SK-N-SH treated with all-trans-retinoic acid at 6 μM for 48 hours (cell line): ENCODE measurements at regions not wholly inside any gene's neighbourhood (a gene's known extent, or its start where the extent isn't known, plus 50 kb on each side); places are given as distances from the start of the nearest gene placed in this dataset.

Experiments
- ATAC-seq: fragments of 200-7000 bp; cut with Tn5 transposase; 3 replicates; pipeline ENCODE4 v1.9.1; 2020; ENCODE audit warnings: mild to moderate bottlenecking, moderate library complexity
- ARNTL ChIP-seq: fragments of 450-650 bp; formaldehyde crosslinking; IDR thresholded peaks from 2 replicates; pipeline ENCODE4 v1.5.0; 2020; ENCODE audit warnings: low read depth, mild to moderate bottlenecking, moderate library complexity, borderline replicate concordance
- BACH2 ChIP-seq: fragments of 250-450 bp; sonication (Bioruptor Pico); IDR thresholded peaks from 2 replicates; pipeline ENCODE4 v1.9.0; 2021; ENCODE audit warnings: mild to moderate bottlenecking, borderline replicate concordance
- CSDC2 ChIP-seq: fragments of 250-450 bp; sonication (Bioruptor Pico); IDR thresholded peaks from 2 replicates; pipeline ENCODE4 v1.5.0; 2020; ENCODE audit warnings: mild to moderate bottlenecking, moderate library complexity
- ESRRG ChIP-seq: fragments of 250-450 bp; sonication (Bioruptor Pico); IDR thresholded peaks from 2 replicates; pipeline ENCODE4 v1.6.1; 2021; ENCODE audit warnings: mild to moderate bottlenecking
- ISL1 ChIP-seq: fragments of 250-450 bp; sonication (Bioruptor Pico); IDR thresholded peaks from 2 replicates; pipeline ENCODE4 v2.1.2; 2022; ENCODE audit warnings: mild to moderate bottlenecking, moderate library complexity
- OSR1 ChIP-seq: fragments of 250-450 bp; sonication (Bioruptor Pico); IDR thresholded peaks from 2 replicates; pipeline ENCODE4 v1.8.0; 2022; ENCODE audit warnings: moderate library complexity, mild to moderate bottlenecking, inconsistent platforms
- POU6F1 ChIP-seq: fragments of 250-450 bp; sonication (Bioruptor Pico); IDR thresholded peaks from 2 replicates; pipeline ENCODE4 v1.8.0; 2021; ENCODE audit warnings: low read depth, mild to moderate bottlenecking, moderate library complexity, borderline replicate concordance
- PPARA ChIP-seq: fragments of 250-450 bp; sonication (Bioruptor Pico); IDR thresholded peaks from 2 replicates; pipeline ENCODE4 v1.5.0; 2020; ENCODE audit warnings: mild to moderate bottlenecking, borderline replicate concordance
- RARB ChIP-seq: fragments of 250-450 bp; sonication (Bioruptor Pico); IDR thresholded peaks from 2 replicates; pipeline ENCODE4 v1.8.0; 2021; ENCODE audit warnings: mild to moderate bottlenecking, moderate library complexity
- SNAI2 ChIP-seq: fragments of 250-450 bp; sonication (Bioruptor Pico); IDR thresholded peaks from 2 replicates; pipeline ENCODE4 v1.5.0; 2020; ENCODE audit warnings: mild to moderate bottlenecking, moderate library complexity
- TCF4 ChIP-seq: fragments of 250-450 bp; sonication (Bioruptor Pico); IDR thresholded peaks from 2 replicates; pipeline ENCODE4 v1.8.0; 2021; ENCODE audit warnings: mild to moderate bottlenecking, moderate library complexity, borderline replicate concordance
- ZC3H10 ChIP-seq: fragments of 250-450 bp; sonication (Bioruptor Pico); IDR thresholded peaks from 2 replicates; pipeline ENCODE4 v1.5.1; 2021; ENCODE audit warnings: mild to moderate bottlenecking, moderate library complexity
- ZFP3 ChIP-seq: fragments of 250-450 bp; sonication (Bioruptor Pico); IDR thresholded peaks from 2 replicates; pipeline ENCODE4 v1.5.0; 2020; ENCODE audit warnings: mild to moderate bottlenecking, moderate library complexity
- ZFP30 ChIP-seq: fragments of 450-650 bp; formaldehyde crosslinking; IDR thresholded peaks from 2 replicates; pipeline ENCODE4 v1.5.0; 2022; ENCODE audit warnings: mild to moderate bottlenecking, moderate library complexity
- ZNF565 ChIP-seq: fragments of 450-650 bp; formaldehyde crosslinking; conservative IDR thresholded peaks from 2 replicates; pipeline ENCODE4 v1.5.0; 2020; ENCODE audit warnings: low read depth, mild to moderate bottlenecking, moderate library complexity
- ZNF70 ChIP-seq: fragments of 450-650 bp; formaldehyde crosslinking; IDR thresholded peaks from 2 replicates; pipeline ENCODE4 v1.5.0; 2020; ENCODE audit warnings: mild to moderate bottlenecking, moderate library complexity
- TF ChIP-seq, protein P1 (sequence below): fragments of 250-450 bp; sonication (Bioruptor Pico); IDR thresholded peaks from 2 replicates; pipeline ENCODE4 v1.8.0; 2020; ENCODE audit warnings: mild to moderate bottlenecking, moderate library complexity, borderline replicate concordance
- TF ChIP-seq, protein P2 (sequence below): fragments of 250-450 bp; sonication (Bioruptor Pico); IDR thresholded peaks from 2 replicates; pipeline ENCODE4 v1.5.0; 2020; ENCODE audit warnings: mild to moderate bottlenecking, moderate library complexity
- TF ChIP-seq, protein P3 (sequence below): fragments of 250-450 bp; sonication (Bioruptor Pico); IDR thresholded peaks from 2 replicates; pipeline ENCODE4 v1.5.1; 2020; ENCODE audit warnings: low read depth, mild to moderate bottlenecking, moderate library complexity

GRCh38 chr13:72198042-72198441 lies 331.0 kb upstream of the DACH1 start (continued):
- TF ChIP-seq ZFP3 (CRISPR knock-in tag), result no peak
- no peak for TF ChIP-seq OSR1

- ATAC-seq, result no peak
- TF ChIP-seq, protein P1, sequence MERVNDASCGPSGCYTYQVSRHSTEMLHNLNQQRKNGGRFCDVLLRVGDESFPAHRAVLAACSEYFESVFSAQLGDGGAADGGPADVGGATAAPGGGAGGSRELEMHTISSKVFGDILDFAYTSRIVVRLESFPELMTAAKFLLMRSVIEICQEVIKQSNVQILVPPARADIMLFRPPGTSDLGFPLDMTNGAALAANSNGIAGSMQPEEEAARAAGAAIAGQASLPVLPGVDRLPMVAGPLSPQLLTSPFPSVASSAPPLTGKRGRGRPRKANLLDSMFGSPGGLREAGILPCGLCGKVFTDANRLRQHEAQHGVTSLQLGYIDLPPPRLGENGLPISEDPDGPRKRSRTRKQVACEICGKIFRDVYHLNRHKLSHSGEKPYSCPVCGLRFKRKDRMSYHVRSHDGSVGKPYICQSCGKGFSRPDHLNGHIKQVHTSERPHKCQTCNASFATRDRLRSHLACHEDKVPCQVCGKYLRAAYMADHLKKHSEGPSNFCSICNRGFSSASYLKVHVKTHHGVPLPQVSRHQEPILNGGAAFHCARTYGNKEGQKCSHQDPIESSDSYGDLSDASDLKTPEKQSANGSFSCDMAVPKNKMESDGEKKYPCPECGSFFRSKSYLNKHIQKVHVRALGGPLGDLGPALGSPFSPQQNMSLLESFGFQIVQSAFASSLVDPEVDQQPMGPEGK, result no peak
These were observed 328.2 kb upstream of the DACH1 start for GRCh38 chr13:72195044-72195704.

GRCh38 chr13:72194523-72194922 lies 327.5 kb upstream of the DACH1 start:
- ATAC-seq, result no peak; the same call in 2 of the 3 replicates
- TF ChIP-seq OSR1, result no peak
- TF ChIP-seq ZFP30 (CRISPR knock-in tag), result no peak
- TF ChIP-seq ZFP3 (CRISPR knock-in tag), result no peak
- TF ChIP-seq ARNTL, result no peak
- no peak for TF ChIP-seq PPARA (CRISPR knock-in tag)
- TF ChIP-seq RARB (CRISPR knock-in tag), result no peak
- TF ChIP-seq BACH2 (CRISPR knock-in tag), result no peak
- no peak for TF ChIP-seq CSDC2 (CRISPR knock-in tag)
- TF ChIP-seq SNAI2 (CRISPR knock-in tag), result no peak

DNA sequence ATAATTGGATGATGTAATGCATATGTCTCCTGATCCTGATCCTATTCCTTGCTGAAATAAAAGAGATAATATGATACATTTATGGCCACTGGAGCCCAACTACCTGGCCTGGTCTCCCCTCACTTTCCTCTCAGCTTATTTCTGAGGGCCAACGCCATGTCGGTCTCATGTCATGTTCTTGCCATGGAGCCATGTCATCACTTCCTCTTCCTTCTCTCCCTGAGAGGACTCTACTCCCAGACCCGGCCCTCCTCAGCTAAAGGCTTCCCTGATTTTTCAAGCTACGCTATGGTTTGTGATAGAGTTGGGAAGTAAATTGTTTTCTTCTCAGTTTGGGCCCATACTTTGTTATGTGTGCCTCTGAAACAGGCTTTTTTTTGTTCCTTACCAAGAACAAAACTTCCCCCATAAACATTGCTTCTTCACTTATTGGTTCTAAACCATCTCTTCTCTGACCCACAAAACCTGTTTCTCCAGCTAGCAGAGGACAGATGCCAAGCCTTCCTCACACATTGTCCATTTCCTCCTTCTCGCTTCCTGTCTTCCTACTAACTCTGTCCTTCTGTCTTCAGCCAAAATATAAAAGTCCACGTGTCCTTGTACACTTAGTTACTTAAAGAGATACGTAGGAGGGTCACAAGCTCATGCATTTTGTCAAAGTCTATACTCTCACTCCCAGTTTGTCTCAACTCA lies 319.9 kb upstream of the DACH1 start:
- no peak for ATAC-seq
- TF ChIP-seq ZC3H10 (CRISPR knock-in tag), result no peak
- no peak for TF ChIP-seq PPARA (CRISPR knock-in tag)
- TF ChIP-seq ZFP3 (CRISPR knock-in tag), result no peak
- TF ChIP-seq ESRRG (CRISPR knock-in tag), result no peak
- TF ChIP-seq POU6F1 (CRISPR knock-in tag), result no peak
- no peak for TF ChIP-seq TCF4 (CRISPR knock-in tag)
- no peak for TF ChIP-seq ZFP30 (CRISPR knock-in tag)
- TF ChIP-seq ISL1 (CRISPR knock-in tag), result no peak
- TF ChIP-seq, protein P2, sequence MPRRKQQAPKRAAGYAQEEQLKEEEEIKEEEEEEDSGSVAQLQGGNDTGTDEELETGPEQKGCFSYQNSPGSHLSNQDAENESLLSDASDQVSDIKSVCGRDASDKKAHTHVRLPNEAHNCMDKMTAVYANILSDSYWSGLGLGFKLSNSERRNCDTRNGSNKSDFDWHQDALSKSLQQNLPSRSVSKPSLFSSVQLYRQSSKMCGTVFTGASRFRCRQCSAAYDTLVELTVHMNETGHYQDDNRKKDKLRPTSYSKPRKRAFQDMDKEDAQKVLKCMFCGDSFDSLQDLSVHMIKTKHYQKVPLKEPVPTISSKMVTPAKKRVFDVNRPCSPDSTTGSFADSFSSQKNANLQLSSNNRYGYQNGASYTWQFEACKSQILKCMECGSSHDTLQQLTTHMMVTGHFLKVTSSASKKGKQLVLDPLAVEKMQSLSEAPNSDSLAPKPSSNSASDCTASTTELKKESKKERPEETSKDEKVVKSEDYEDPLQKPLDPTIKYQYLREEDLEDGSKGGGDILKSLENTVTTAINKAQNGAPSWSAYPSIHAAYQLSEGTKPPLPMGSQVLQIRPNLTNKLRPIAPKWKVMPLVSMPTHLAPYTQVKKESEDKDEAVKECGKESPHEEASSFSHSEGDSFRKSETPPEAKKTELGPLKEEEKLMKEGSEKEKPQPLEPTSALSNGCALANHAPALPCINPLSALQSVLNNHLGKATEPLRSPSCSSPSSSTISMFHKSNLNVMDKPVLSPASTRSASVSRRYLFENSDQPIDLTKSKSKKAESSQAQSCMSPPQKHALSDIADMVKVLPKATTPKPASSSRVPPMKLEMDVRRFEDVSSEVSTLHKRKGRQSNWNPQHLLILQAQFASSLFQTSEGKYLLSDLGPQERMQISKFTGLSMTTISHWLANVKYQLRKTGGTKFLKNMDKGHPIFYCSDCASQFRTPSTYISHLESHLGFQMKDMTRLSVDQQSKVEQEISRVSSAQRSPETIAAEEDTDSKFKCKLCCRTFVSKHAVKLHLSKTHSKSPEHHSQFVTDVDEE, result no peak
- no peak for TF ChIP-seq OSR1
- TF ChIP-seq ZNF70 (CRISPR knock-in tag), result no peak
- no peak for TF ChIP-seq ZNF565 (CRISPR knock-in tag)
- TF ChIP-seq, protein P3, sequence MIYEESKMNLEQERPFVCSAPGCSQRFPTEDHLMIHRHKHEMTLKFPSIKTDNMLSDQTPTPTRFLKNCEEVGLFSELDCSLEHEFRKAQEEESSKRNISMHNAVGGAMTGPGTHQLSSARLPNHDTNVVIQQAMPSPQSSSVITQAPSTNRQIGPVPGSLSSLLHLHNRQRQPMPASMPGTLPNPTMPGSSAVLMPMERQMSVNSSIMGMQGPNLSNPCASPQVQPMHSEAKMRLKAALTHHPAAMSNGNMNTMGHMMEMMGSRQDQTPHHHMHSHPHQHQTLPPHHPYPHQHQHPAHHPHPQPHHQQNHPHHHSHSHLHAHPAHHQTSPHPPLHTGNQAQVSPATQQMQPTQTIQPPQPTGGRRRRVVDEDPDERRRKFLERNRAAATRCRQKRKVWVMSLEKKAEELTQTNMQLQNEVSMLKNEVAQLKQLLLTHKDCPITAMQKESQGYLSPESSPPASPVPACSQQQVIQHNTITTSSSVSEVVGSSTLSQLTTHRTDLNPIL (CRISPR knock-in tag), result no peak
- TF ChIP-seq RARB (CRISPR knock-in tag), result no peak
- TF ChIP-seq, protein P1, result no peak
- TF ChIP-seq SNAI2 (CRISPR knock-in tag), result no peak
- TF ChIP-seq, all 23 proteins: peak for 0
